GM18499 (cell line): ENCODE measurements at regions not wholly inside any gene's neighbourhood (a gene's known extent, or its start where the extent isn't known, plus 50 kb on each side); places are given as distances from the start of the nearest gene placed in this dataset.
"Not testable (repeated sequence)": the region's sequence is repeated elsewhere in the genome, so short reads cannot be mapped to it uniquely, and the experiment has no call there.

Experiments used
- ATAC-seq: cut with Tn5 transposase; IDR thresholded peaks from one replicate; pipeline ENCODE4 v1.9.1; 2021; ENCODE audit warnings: moderate number of reproducible peaks; ENCODE audit not compliant: insufficient read depth, unreplicated experiment

DNA sequence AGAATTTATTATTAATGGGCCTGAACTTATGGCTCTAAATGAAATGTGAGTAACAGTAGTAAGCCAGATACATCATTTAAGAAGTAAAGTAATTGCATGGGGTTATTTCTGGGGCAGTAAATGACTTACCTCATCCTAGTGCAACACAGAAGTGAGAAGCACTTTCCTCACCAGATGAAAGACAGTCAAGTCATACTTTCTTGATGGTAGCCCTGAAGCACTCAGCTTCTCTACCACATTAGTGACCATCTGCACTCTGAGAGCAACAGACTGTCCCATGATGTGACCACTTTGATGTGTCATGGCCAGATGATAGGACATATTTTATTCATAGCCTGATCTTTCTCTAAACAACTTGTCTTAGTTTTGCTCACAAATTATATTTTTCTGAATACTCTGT, 369.5 kb upstream of the PHF14 start:
- ATAC-seq = no peak

DNA sequence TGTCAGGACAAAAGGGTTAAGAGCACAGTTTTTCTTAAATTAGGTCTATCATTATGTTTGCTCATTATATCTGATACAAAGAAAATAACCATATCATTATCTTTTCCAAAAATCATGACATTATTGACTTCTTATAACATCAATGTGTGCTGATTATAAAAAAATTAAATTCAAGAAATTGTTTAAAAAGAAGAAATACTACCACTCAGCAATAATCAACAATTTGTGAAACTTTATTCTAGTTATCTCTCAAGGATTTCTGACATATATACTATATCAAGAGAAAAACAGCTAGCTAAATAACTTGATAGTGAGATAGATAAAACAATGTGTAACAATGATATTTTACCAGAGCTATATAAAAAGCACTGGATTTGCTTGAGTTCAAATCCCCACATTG, 360.7 kb upstream of the PHF14 start:
- no peak for ATAC-seq

DNA sequence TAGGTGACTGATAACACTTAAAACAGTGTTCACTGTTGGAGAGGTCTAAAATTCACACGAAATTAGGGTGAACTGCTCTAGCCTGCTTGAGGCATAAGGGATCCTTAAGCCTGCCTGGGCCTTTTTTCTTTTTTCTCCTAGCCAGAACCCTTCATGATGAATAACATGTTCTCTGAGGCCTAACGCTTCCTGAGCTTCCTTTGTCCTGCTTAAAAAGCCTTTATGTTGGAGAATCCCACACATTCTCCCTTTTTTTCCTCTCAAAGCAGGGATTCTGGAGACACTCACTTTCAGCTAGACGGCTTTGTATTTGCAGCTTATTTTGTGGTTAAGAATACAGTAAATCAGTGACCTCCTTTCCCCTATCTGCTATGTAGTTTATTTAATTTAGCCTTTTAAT, 354.7 kb upstream of the PHF14 start:
- no peak for ATAC-seq

DNA sequence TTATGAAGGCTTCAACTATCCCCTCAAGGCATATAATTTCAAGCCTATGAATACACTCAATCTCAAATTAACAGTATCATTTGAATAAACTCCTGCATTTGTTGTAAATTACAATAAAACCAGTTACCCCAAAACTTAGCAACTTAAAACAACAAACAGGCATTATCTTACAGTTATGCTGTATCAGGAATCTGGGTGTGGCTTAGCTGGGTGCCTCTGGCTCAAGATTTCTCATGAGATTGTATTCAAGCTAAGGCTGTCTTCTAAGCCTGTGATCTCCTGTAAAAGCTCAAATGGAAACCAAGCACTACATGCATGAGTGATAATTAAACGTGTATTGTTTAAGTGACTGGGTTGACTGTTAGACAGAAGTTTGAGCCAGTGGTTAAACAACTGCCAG, 341.0 kb upstream of the PHF14 start:
- ATAC-seq = no peak

DNA sequence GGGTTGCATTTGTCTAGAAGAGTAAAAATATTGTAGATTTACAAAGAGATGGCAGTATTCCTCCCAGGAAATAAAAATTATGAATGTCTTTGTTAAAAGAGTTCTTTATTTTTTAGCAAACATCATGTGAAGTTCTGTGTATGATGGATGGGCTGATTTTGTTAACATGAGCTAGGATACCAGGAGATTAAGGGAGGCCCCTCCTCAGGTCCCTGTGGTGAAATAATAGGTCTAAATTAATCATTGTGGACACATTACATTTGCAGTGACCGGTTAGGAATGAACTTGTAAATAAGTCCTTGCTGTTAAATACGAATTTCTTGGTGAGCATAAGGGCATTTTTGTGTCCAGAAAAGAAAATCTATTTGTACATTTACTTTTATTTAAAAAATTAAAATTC, 339.4 kb upstream of the PHF14 start:
- ATAC-seq = no peak

DNA sequence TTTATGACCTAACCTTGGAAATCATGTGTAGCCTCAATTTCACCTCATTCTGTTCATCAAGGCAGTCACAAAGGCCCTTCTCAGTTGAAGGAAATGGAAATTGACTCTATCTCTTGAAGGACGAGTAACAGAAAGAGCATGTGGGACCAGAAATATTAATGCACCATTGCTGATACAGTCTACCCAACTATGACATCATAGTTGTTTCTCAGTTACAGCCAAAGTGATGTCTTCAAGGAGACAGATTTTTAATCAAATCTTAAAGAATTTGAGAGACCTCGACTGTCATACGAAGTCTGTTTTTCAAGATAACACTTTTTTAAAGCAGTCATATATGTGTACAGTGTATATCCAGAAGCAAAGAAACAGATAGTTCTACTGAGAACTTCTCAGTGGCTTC, 335.7 kb upstream of the PHF14 start:
- ATAC-seq = no peak

DNA sequence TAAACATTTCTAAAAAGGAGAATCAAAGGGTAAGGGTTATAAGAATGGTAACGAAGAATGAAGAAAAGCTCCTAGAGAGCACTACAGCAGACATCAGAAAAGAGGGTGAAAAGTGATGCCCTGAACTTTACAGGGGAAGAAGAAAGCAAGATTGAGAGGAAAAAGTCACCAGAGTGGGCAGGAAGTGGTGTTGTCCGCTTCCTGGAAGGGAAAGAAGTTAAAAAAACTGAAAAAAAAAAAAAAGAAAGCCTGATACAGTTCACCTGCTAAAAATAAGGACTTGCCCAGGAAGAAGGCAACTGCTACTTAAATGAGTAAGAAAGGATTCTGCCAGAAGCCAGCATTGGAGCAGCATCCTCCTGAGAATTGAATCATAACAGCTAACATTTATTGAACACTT, 330.1 kb upstream of the PHF14 start:
- ATAC-seq = no peak

DNA sequence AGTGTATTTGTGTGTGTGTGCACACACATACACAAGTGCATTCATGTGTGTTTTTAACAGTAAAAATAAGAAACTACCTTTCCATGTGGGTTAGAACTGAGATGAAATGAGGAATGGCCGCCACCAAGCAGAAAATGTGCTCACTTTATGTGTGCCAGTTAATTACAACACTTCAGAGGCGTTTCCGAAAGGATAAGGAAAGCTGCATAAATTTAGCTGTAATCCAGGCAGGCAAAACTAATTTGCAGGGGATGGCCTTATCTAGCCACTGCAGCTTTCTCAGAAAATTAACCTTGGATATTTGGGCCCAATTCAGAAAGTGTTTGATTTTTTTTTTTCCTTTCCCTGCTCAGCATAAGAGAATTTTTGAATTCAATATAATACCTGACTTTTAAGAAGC, 328.8 kb upstream of the PHF14 start:
- no peak for ATAC-seq

DNA sequence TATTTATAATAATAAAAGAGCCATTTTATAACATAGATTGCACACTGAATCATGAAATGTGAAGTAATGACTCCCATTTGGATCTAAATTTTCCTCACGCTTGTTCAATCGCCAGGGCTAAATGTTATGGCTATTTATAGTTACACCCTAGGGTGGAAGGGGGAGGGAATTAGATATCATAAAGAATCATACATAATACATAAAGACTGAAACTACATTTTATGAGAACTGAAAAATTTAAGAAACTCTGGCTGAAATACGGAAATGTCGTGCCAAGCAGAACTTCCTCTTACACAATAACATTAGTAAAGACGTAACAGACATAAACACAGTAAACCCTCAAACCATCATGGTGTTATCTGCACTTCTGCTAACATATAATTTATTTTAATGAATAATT, 327.5 kb upstream of the PHF14 start:
- ATAC-seq = no peak

DNA sequence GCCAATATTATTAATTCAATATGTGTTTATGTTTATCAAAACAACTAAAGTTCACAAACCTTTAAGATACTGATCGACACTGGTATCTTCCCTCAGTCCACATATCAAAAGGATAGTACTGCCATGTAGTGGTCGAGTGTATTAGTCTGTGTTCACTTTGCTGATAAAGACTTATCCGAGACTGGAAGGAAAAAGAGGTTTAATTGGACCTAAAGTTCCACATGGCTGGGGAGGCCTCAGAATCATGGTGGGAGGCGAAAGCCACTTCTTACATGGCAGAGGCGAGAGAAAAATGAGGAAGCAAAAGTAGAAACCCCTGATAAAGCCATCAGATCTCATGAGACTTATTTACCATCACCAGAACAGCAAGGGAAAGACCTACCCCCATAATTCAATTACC, 325.4 kb upstream of the PHF14 start:
- no peak for ATAC-seq

DNA sequence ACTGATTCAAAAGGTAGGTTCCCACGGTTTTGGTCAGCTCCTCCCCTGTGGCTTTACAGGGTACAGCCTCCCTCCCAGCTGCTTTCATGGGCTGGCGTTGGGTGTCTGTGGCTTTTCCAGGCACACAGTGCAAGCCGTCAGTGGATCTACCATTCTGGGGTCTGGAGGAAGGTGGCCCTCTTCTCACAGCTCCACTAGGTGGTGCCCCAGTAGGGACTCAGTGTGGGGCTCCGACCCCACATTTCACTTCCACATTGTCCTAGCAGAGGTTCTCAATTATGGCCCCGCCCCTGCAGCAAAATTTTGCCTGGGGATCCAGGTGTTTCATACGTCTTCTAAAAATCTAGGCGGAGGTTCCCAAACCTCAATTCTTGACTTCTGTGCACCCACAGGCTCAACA, 324.6 kb upstream of the PHF14 start:
- not testable (repeated sequence) for ATAC-seq

DNA sequence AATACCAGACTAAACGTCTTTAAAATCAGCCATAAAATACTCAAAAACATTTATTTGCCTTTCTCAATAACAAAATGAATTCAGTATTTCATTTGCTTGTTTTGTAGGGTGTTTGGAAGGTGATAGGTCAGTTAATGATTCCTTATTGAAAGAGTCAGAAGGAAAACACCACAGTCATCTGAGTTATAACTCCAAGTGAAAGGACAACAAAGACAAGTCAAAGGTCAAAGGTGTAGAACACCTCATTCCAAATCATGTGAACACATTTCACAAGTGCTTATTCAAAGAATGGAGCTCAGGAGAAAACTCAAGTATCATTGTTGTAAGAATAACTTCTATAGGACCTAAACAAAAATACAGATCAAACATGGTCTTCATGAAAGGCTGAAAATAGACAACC, 318.6 kb upstream of the PHF14 start:
- no peak for ATAC-seq

DNA sequence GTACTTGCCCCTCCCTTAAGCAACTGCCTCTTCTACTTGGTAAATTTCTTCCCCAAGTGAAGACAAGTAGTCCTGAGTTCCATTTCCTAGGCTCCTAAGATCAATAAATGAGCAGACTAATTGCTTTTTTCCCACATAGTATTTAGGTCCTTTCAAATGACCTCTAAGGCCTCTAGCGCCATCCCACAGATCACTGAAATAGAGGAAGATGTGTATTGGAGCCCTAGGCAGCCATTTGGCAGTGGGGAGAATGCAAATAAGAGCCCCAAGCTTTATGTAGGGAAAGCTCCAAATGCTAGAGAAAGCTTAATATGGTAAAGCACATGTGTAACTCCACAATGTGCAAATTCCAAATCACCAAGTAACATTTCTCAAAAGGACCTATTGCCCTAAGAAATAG, 316.5 kb upstream of the PHF14 start:
- no peak for ATAC-seq

DNA sequence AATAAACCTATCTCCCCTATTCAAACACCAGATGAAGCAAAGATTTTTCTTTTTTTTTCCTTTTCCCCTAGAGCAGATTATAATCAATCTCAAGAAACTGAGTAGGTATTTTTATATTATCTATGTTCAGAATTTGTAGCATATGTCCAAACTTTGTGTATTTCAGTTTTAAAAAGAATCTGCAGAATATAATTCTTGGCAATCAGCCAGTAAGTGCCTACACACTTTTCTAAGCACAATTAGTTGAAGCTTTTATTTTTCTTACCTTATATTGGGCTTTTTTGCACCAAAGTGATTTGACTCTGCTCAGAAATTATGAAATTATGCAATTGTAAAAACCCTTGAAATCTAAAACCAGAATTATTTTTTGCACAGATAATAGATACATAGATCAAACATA, 315.8 kb upstream of the PHF14 start:
- ATAC-seq = no peak

DNA sequence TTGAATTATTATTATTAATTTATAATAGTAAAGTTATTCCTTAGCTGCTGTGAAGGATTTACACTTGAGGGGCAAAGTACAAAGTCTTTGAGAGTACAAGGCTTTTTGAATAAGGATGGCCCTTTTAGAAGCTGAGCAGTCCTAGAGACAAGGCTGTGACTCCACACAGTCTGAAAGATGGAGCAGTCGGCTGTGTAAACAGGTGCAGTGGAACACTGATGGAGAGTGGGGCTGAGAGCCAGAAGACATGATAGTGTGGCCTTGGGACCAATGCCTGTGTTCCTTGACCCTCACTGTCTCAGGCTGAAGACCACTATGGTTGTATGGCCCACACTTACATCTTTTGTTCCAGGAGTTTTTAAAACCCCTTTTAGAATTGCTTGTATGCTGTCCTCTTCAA, 311.2 kb upstream of the PHF14 start:
- no peak for ATAC-seq

DNA sequence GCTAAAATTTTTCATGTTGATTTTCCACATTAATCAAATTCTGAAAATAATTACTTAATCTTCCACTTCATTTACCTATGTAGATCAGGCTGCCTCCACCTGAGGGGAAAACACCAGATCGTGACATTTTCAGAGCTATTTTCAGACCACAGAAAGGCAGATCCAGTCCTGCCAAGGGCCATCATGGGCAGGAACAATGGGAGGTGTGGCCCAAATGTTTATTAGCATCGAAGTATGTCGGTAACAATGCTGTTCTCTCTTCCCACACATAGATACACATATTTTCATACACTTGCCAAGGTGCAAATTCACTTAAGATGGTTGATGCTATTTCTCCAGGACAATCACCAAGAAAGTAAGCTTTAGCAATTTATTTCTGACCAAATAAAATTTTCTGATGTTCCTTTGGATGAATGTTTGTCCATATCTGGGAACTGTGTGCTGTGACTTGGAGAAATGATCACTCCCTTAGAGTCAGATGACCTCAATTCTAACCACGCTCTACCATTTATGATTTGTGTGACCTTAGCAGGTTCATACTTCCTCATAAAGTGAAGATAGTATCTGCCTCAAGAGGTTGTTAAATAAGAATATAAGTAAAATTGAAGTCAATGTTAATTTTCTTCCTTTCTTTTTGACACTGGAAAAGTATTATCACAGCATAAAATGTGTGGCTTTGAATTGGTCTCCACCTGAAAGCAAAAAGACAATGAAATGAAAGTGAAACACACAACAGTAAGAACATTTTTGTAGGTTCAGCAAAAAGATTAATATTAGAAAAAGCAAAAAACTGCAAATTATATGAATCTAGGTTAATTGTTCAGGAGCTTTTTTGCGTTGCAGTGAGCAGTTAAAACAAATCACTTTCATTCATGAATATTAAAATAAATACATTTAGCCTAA, 310.4 kb upstream of the PHF14 start:
- ATAC-seq = no peak

DNA sequence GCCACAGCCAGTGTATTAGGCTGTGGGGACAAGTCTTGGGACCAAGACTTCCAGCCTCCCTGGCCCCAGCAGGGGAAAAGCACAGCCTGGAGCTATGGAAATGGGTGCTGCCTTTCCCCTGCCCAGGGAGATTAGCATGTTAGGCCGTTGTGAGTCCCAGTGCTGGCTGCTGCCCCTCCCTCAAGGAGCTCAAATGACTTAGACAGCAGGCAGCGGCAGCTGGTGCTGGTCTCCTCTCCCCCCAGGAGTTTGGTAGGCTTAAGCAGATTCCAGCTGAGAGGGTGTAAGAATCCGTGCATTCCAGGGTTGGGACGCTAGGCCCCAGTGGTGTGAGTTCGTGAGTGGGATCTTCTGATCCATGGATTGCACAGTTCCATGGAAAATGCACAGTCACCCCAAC, 301.5 kb upstream of the PHF14 start:
- ATAC-seq = no peak

DNA sequence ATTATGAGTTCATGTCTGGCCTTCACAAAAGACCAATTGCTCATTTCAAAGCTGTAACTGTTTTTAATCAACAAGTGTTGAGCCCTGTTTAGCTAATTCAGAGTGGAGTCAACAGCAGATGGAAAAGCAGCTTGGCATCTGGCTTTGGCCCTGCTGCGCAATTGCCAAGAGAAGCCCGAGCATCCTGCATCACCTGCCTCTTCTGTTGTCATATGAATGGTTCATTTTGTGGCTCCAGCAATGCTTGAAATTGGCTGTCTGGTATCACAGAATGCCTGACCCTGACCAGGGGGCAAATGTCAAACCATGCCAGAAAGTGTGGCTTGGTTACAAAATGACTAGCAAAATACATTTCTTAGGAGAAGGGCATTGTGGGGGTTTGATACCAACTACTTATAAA, 296.5 kb upstream of the PHF14 start:
- ATAC-seq = no peak

DNA sequence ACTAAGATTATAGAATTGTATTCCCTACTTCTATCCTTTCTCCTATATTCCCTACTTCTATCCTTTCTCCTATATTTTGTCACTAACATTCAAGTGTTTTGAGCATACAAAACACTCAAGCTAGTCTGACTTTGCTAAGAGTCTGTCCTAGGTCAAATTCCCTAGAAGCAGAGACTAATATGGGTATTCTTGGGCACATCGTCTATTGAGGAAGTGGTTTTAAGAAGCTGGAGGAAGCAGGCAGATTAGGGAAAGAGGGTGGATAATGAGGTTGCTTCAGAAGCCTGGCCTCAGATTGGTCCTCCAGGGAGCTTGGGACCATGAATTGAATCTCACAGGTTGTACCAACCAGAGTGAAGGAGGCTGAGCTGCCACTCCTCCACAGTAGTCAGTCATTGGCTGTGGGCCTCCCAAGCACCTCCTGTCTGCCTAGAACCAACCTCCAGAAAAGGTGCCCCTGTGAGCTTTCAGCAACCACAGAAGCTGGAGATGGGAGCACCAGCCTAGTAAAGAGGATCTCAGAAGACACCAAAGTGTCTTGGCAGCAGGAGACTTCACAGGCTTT, 295.9 kb upstream of the PHF14 start:
- no peak for ATAC-seq

DNA sequence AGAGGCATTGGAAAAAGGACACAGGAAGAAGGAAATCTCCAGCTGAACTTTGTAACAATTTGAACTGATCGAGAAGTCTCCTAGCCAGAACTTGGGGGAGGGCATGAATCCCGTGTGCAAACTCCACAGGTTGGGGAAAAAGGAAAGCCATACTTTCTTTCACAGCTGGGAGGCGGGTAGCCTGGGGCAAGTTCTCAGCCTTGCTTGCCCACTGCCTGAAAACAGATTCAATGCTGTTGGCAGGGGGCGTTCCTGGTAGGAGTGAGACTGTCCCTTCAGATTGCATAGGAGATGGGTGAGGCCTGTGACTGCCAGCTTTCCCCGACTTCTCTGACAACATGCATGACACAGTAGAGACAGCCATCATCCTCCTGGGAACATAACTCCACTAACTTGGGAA, 289.1 kb upstream of the PHF14 start:
- ATAC-seq = no peak

DNA sequence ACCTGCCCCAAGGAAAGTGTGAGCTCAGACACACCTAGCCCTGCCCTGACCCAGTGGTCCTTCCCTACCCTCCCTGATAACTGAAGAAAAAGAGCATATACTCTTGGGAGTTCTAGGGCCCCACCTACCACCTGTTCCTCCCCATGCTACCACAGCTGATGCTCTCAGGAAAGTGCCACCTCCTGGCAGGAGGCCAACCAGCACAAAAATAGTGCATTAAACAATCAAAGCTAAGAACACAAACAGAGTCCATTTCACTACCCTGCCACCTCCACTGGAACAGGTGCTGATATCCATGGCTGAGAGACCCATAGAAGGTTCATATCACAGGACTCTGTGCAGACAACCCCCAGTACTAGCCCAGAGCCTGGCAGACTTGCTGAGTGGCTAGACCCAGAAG, 288.6 kb upstream of the PHF14 start:
- ATAC-seq = no peak

DNA sequence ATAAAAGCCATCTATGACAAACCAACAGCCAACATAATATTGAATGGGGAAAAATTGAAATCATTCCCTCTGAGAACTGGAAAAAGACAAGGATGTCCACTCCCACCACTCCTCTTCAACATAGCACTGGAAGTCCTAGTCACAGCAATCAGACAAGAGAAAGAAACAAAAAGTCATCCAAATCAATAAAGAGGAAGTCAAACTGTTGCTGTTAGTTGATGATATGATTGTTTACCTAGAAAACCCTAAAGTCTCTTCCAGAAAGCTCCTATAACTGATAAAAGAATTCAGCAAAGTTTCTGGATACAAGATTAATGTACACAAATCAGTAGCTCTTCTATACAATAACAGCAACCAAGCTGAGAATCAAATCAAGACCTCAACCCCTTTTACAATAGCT, 285.1 kb upstream of the PHF14 start:
- no peak for ATAC-seq
